H1 (cell line): ENCODE measurements at regions not wholly inside any gene's neighbourhood (a gene's known extent, or its start where the extent isn't known, plus 50 kb on each side); places are given as distances from the start of the nearest gene placed in this dataset.

Experiments used
- CTCF ChIA-PET: fragments of 300-600 bp; sonication (Branson Sonifier 250); formaldehyde crosslinking; loops from one replicate; lab custom pipeline; 2021; ENCODE audit not compliant: partially characterized antibody; lab: Charles Lee
- POLR2A ChIA-PET: fragments of 300-600 bp; sonication (Branson Sonifier 250); formaldehyde crosslinking; loops from one replicate; lab custom pipeline; 2021; ENCODE audit warnings: inconsistent platforms; ENCODE audit not compliant: partially characterized antibody; lab: Charles Lee
- DNase-seq, 2 experiments: peaks; one replicate each; pipeline versions ENCODE4 v3.0.0 to v3.0.0-alpha.2; 2010 to 2022; ENCODE audit warnings: low spot score in 2 of 2, low read depth in 1 of 2, mixed read lengths in 1 of 2
- FAIRE-seq: peaks from 2 replicates; lab custom pipeline; 2011; peaks lifted over from hg19 to GRCh38; lab: Jason Lieb, UNC
- H2AFZ ChIP-seq: 2 replicates; pipeline ENCODE4 v1.8.1; 2012; ENCODE audit warnings: low read length, inconsistent platforms
- H2AK5ac ChIP-seq: 2 replicates; pipeline ENCODE4 v1.6.1; 2013; ENCODE audit warnings: low read depth, low read length
- H2BK120ac ChIP-seq: replicated peaks from 2 replicates; pipeline ENCODE3; 2013; ENCODE audit warnings: low read depth, low read length, inconsistent platforms
- H2BK12ac ChIP-seq: 2 replicates; pipeline ENCODE4 v1.6.1; 2013; ENCODE audit warnings: low read depth, low read length
- H2BK15ac ChIP-seq: 2 replicates; pipeline ENCODE4 v1.6.1; 2013; ENCODE audit warnings: low read length
- H2BK20ac ChIP-seq: 2 replicates; pipeline ENCODE4 v1.6.1; 2013; ENCODE audit warnings: low read length
- H2BK5ac ChIP-seq: 2 replicates; pipeline ENCODE4 v1.6.1; 2013; ENCODE audit warnings: low read depth, low read length
- H3K14ac ChIP-seq: 2 replicates; pipeline ENCODE4 v1.6.1; 2013; ENCODE audit warnings: inconsistent platforms; ENCODE audit not compliant: insufficient read length
- H3K18ac ChIP-seq: 2 replicates; pipeline ENCODE4 v1.6.1; 2013; ENCODE audit warnings: low read length; ENCODE audit errors: extremely low read depth
- H3K23ac ChIP-seq: 2 replicates; pipeline ENCODE4 v1.6.1; 2013; ENCODE audit warnings: inconsistent platforms; ENCODE audit not compliant: insufficient read length
- H3K23me2 ChIP-seq: 2 replicates; pipeline ENCODE4 v1.6.1; 2013; ENCODE audit warnings: low read depth, low read length
- H3K27ac ChIP-seq: 2 replicates; pipeline ENCODE4 v1.6.1; 2011; ENCODE audit warnings: low read depth, low read length, inconsistent platforms
- H3K27me3 ChIP-seq, 4 experiments: replicated peaks in 1 of 4; 1 replicate in 1 of 4; 2 replicates in 3 of 4; pipeline versions ENCODE4 v1.6.1 to v1.8.1; 2011 to 2013; ENCODE audit warnings: low read length in 3 of 4, mild to moderate bottlenecking in 3 of 4, inconsistent platforms in 2 of 4, mixed read lengths in 2 of 4, moderate library complexity in 1 of 4; ENCODE audit not compliant: control insufficient read depth in 3 of 4, insufficient read depth in 3 of 4; ENCODE audit errors: extremely low read depth in 1 of 4
- H3K36me3 ChIP-seq, 4 experiments: 2 replicates each; pipeline versions ENCODE4 v1.6.1 to v1.8.1; 2011 to 2013; ENCODE audit warnings: mild to moderate bottlenecking in 4 of 4, low read length in 3 of 4, moderate library complexity in 2 of 4, control low read depth in 1 of 4, inconsistent platforms in 1 of 4; ENCODE audit not compliant: insufficient read depth in 4 of 4, control insufficient read depth in 2 of 4
- H3K4ac ChIP-seq: replicated peaks from 2 replicates; pipeline ENCODE3; 2013; ENCODE audit warnings: low read length, low read depth, mixed read lengths, inconsistent platforms; ENCODE audit not compliant: insufficient read length
- H3K4me1 ChIP-seq, 4 experiments: replicated peaks in 1 of 4; 1 replicate in 1 of 4; 2 replicates in 3 of 4; pipeline versions ENCODE4 v1.6.1 to v1.8.1; 2011 to 2013; ENCODE audit warnings: low read length in 3 of 4, inconsistent platforms in 2 of 4, mixed read lengths in 1 of 4; ENCODE audit not compliant: insufficient read depth in 4 of 4, control insufficient read depth in 3 of 4
- H3K4me2 ChIP-seq, 2 experiments: 2 replicates each; pipeline versions ENCODE4 v1.6.1 to v1.8.1; 2011 to 2013; ENCODE audit warnings: low read depth in 2 of 2, low read length in 2 of 2, control low read depth in 1 of 2, inconsistent platforms in 1 of 2, mild to moderate bottlenecking in 1 of 2; ENCODE audit not compliant: insufficient read depth in 1 of 2
- H3K4me3 ChIP-seq, 4 experiments: fragments of 200-600, 300-600 bp in 1 of 4; sonication (generic), shearing (Covaris generic), sonication (Bioruptor Twin) in 1 of 4; 2 replicates each; pipeline versions ENCODE4 v1.5.1 to v1.8.1; 2011 to 2016; ENCODE audit warnings: low read length in 4 of 4, low read depth in 3 of 4, control low read depth in 2 of 4, inconsistent platforms in 2 of 4, mild to moderate bottlenecking in 2 of 4, mixed read lengths in 1 of 4, moderate library complexity in 1 of 4; ENCODE audit not compliant: insufficient read depth in 2 of 4; ENCODE audit errors: extremely low read depth in 1 of 4
- H3K56ac ChIP-seq: replicated peaks from 2 replicates; pipeline ENCODE3; 2013; ENCODE audit warnings: low read depth, mild to moderate bottlenecking, mixed read lengths, low read length, inconsistent platforms; ENCODE audit not compliant: insufficient read length
- H3K79me1 ChIP-seq: 2 replicates; pipeline ENCODE4 v1.6.1; 2013; ENCODE audit warnings: low read depth, low read length, control low read depth
- H3K79me2 ChIP-seq, 2 experiments: 2 replicates each; pipeline versions ENCODE4 v1.6.1 to v1.8.1; 2012 to 2013; ENCODE audit warnings: low read length in 2 of 2, mild to moderate bottlenecking in 2 of 2, inconsistent platforms in 1 of 2; ENCODE audit not compliant: insufficient read depth in 2 of 2, control insufficient read depth in 1 of 2
- H3K9ac ChIP-seq, 4 experiments: replicated peaks in 1 of 4; 1 replicate in 1 of 4; 2 replicates in 3 of 4; pipeline versions ENCODE4 v1.6.1 to v1.8.1; 2011 to 2013; ENCODE audit warnings: low read depth in 3 of 4, low read length in 3 of 4, control low read depth in 2 of 4, mild to moderate bottlenecking in 2 of 4, moderate library complexity in 2 of 4, inconsistent platforms in 1 of 4; ENCODE audit errors: extremely low read depth in 1 of 4
- H3K9me3 ChIP-seq, 2 experiments: 2 replicates each; pipeline versions ENCODE4 v1.6.1 to v1.8.1; 2012 to 2013; ENCODE audit warnings: mild to moderate bottlenecking in 2 of 2, moderate library complexity in 2 of 2, control low read depth in 1 of 2, inconsistent platforms in 1 of 2, low read depth in 1 of 2, low read length in 1 of 2, mixed read lengths in 1 of 2; ENCODE audit not compliant: insufficient read depth in 2 of 2
- H4K20me1 ChIP-seq, 2 experiments: replicated peaks in 1 of 2; 2 replicates each; pipeline versions ENCODE3 to v1.8.1; 2011 to 2013; ENCODE audit warnings: inconsistent platforms in 2 of 2, low read length in 2 of 2, mild to moderate bottlenecking in 1 of 2; ENCODE audit not compliant: insufficient read depth in 2 of 2, control insufficient read depth in 1 of 2
- H4K5ac ChIP-seq: 2 replicates; pipeline ENCODE4 v1.6.1; 2013; ENCODE audit warnings: low read length, low read depth, mixed read lengths, inconsistent platforms; ENCODE audit not compliant: insufficient read length
- H4K8ac ChIP-seq: 2 replicates; pipeline ENCODE4 v1.8.0; 2013; ENCODE audit warnings: mild to moderate bottlenecking, moderate library complexity, low read length, inconsistent platforms; ENCODE audit not compliant: insufficient read depth; ENCODE audit errors: extremely low read depth
- H4K91ac ChIP-seq: replicated peaks from 2 replicates; pipeline ENCODE3; 2013; ENCODE audit warnings: low read length, mixed read lengths, inconsistent platforms; ENCODE audit not compliant: insufficient read length
- NANOG ChIP-seq: IDR thresholded peaks from 2 replicates; pipeline ENCODE4 v1.6.1; 2011; ENCODE audit warnings: low read length, low read depth, mild to moderate bottlenecking, inconsistent platforms; ENCODE audit not compliant: insufficient read depth, poor library complexity, severe bottlenecking
- TAF1 ChIP-seq: IDR thresholded peaks from 2 replicates; pipeline ENCODE4 v1.6.1; 2011; ENCODE audit warnings: mild to moderate bottlenecking, low read depth, low read length
- TEAD4 ChIP-seq: IDR thresholded peaks from 2 replicates; pipeline ENCODE4 v1.6.1; 2012; ENCODE audit warnings: low read depth, low read length, inconsistent platforms, mixed read lengths
- WGBS, 2 experiments: shearing (Covaris generic) in 1 of 2; methylation state at CpG; one replicate each; pipeline versions ENCODE4 v1.1.6 to v1.1.7; 2013 to 2015; ENCODE audit warnings: low lambda C conversion rate in 2 of 2, mixed read lengths in 2 of 2, inconsistent platforms in 1 of 2, low coverage in 1 of 2, missing lambda C conversion rate in 1 of 2; ENCODE audit not compliant: insufficient replicate concordance in 2 of 2, insufficient coverage in 1 of 2, insufficient read length in 1 of 2; ENCODE audit errors: extremely low coverage in 1 of 2, missing lambda C conversion rate in 1 of 2; 5-methylcytosine and 5-hydroxymethylcytosine counted together

GRCh38 chr12:78316136-78316535, 485.4 kb downstream of the NAV3 start:
- H4K91ac ChIP-seq, result no peak overlapping the region
- no peak overlapping the region for H3K4ac ChIP-seq
- H3K56ac ChIP-seq, result no peak overlapping the region
- no peak overlapping the region for H2AK5ac ChIP-seq
- no peak overlapping the region for H2BK5ac ChIP-seq
- no peak overlapping the region for H2BK120ac ChIP-seq
- H3K36me3 ChIP-seq, result no peaks in the 10 kb centered on the region
- peaks cover 0 to 2% (median 0%) of the 10 kb centered on the region in 4 experiments; a peak in 2 of 7 replicates for H3K4me1 ChIP-seq
- TF ChIP-seq TAF1 (no peak), NANOG (no peak), TEAD4 (peak; percentile 67)
- no peaks in the 10 kb centered on the region for H3K79me1 ChIP-seq
- no peak overlapping the region for H2BK12ac ChIP-seq
- no peak overlapping the region for H3K23ac ChIP-seq
- H3K18ac ChIP-seq, result no peak overlapping the region
- no peak overlapping the region for H2BK20ac ChIP-seq
- DNase-seq, result no peak
- H3K4me2 ChIP-seq, result no peak overlapping the region
- H4K8ac ChIP-seq, result no peak overlapping the region
- 48% methylated on average over 4 of the region's 4 CpGs; no CpG with 5 or more reads in 1 of the 2 experiments for WGBS, 2 experiments
- no peak overlapping the region for H3K14ac ChIP-seq
- FAIRE-seq, result no peak
- no peak overlapping the region for H4K5ac ChIP-seq
- H3K9me3 ChIP-seq, result no peaks in the 10 kb centered on the region
- no peak overlapping the region for H2AFZ ChIP-seq
- ChIA-PET POLR2A (no interaction called here), CTCF (no interaction called here)
- H4K20me1 ChIP-seq, result no peaks in the 10 kb centered on the region
- H3K79me2 ChIP-seq, result no peaks in the 10 kb centered on the region
- no peak overlapping the region for H3K9ac ChIP-seq
- no peaks in the 10 kb centered on the region for H3K27me3 ChIP-seq
- H3K23me2 ChIP-seq, result no peaks in the 10 kb centered on the region
- H2BK15ac ChIP-seq, result no peak overlapping the region
- no peak overlapping the region for H3K4me3 ChIP-seq
- no peak overlapping the region for H3K27ac ChIP-seq
